Left renal cortex interstitium (tissue), 4 donors: ENCODE measurements at regions not wholly inside any gene's neighbourhood (a gene's known extent, or its start where the extent isn't known, plus 50 kb on each side); places are given as distances from the start of the nearest gene placed in this dataset.
"Not testable (repeated sequence)": the region's sequence is repeated elsewhere in the genome, so short reads cannot be mapped to it uniquely, and the experiment has no call there.

Experiments
- DNase-seq, 4 donors: peaks; one replicate each; pipeline ENCODE4 v3.0.0-alpha.2; 2013; ENCODE audit warnings: low read depth in 4 of 4, low spot score in 2 of 4, missing footprints in 1 of 4

DNA sequence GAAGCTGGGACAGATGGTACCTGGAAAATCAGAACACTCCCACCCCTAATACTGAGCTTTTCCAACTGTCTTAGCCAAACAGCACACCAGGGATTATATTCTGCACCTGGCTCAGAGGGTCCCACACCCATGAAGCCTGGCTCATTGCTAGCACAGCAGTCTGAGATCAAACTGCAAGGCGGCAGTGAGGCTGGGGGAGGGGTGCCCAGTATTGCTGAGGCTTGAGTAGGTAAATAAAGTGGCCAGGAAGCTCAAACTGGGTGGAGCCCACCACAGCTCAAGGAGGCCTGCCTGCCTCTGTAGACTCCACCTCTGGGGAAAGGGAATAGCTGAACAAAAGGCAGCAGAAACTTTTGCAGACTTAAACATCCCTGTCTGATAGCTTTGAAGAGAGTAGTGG is 403.3 kb downstream of the MBD2 start:
- not testable (repeated sequence) for DNase-seq

DNA sequence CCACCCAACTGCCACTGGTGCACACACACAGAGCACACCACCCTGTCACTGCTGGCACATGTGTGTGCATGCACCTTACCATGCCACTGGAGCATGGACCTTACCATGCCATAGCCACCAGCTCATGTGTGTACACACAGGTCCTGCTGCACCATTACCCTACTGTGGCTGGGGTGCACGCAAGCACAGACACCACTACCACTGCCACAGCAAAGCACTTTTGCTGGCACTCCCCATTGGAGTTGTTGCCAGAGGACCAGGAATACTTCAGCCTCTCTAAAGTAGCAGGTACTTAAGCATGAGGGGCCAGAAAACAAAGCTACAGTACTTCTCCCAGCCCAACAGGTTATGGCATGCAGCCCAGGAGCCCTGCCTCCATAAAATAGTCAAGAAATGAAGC is 404.8 kb downstream of the MBD2 start:
- no peak for DNase-seq

DNA sequence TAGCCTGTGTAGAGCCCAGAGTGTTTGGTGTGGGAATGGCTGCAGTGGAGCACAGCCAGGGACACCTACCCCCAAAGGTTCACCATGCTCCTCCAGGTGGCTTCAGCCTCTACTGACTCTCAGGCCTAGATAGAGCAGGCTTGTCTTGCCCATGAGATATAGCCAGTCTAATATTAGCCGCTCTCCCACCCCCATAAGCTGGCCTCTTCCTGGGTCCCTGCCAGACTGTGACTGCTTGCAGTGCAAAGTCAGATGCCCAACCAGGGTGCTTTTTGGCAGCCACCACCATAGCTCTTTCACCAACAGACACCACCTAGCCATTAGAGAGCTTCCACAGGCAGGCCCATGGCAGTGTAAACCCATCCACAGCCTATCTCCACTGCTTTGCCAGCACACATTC is 405.3 kb downstream of the MBD2 start:
- no peak for DNase-seq

DNA sequence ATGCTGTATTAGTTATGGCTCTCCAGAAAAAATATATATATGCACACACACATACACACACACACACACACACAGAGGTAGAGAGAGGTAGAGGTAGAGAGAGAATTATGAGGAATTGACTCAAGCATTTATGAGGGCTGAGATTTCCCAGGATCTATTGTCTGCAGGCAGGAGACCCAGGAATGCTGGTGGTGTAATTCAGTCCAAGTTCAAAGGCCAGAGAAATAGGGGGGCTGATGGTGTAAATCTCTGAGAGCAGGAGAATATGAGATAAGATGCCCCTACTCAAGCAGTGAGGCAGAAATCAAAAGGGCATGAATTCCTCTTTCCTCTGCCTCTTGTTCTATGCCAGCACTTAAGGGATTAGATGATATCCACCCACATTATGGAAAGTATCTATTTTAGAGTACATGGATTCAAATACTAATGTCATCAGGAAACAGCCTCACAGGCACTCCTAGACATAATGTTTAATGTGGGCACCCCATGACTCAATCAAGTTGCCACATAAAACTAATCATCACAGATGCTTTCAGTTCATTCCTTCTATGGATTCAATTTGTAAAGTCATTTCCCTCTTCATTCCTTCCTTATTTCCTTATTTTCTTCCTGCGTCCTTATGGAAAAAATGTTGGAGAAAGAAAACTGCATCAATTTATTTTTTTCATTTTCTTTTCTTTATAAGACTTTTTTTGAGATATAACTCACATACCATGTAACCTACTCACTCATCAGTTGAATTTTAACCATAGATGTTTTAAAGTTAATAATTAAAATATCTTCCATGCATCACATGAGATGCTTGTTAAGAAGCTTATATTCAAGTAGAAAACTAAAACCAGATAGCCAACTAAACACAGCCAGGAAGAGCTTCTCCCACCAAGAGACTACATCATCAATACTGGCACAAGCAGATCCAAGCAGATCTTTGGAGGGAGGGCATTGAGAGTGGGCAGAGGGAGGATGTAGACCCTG is 406.2 kb downstream of the MBD2 start:
- DNase-seq = no peak

DNA sequence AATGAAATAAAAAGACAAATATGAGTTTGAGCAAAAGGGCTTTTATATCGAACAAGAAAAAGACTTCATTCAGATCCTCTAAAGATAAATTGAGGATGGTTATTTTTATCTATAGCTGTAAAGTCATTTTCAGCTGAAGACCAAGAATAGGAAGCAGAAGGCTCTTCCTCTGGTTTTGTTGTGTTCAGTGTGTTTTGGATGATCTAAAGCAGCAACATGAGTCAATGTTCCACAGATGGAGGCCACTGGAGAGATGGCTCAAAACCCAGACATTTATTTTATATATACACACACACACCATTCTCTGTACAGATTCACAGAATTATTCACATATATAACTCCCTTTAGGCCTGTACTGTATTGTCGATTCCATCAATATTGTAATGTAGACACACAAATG is 424.3 kb downstream of the MBD2 start:
- DNase-seq = no peak

DNA sequence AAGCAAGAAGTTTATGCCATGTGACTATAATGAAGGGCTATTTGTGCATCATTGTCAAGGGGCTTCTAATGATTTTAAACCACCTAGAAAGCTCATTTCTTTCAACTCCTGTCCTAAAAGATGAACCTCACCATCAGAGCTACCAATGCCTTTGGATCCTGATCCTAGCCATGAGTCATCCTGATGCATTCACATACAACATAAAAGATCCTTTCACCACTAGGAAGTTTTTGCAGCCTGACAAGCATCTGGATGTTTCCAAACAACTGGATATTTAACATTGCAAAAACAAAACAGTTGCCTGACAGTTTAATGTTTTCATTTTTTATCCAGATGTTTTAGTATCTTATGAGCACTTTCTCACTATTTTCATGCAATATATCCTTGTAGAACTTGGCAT is 425.3 kb downstream of the MBD2 start:
- DNase-seq = no peak

DNA sequence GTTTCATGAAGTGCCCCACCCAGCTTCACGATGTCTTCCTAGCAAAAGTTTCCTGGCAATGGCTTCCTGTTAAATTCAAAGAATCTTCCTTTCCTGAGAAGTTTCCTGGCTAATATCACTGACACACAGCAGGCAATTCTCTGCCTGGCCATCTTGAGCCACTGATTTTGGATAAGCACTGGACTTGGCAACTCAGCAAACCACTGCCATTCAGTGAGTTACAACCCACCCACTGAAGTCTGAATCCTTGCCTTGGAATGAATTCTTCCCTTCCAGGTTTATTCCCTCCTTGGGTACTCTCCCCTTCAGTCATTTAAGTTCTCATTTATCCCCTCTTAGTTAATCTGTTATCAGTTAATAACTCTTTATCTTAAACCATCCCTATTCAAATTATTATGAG is 426.0 kb downstream of the MBD2 start:
- no peak for DNase-seq

DNA sequence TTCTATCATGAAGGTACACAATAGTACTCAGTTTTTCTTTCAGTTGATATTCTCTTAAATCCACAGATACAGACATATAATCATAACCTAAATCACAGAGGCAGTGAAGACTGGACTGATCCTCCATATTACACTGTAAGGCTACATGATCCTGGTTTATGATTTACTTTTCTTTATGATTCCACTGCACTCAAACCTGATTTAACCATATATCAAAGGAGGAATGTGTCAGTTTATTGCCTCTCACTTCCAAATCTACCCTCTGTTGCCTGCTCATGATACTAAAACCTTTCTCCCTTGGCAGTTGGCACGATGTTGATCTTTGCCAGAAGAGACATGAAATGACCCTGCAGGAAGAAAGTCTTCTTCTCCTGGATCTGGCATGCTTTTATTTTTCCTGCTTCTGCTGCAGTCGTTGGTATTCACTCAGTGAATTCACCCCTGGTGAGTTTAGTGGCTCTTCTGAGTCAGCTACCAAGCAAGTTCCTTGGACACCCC is 426.4 kb downstream of the MBD2 start:
- DNase-seq = no peak

DNA sequence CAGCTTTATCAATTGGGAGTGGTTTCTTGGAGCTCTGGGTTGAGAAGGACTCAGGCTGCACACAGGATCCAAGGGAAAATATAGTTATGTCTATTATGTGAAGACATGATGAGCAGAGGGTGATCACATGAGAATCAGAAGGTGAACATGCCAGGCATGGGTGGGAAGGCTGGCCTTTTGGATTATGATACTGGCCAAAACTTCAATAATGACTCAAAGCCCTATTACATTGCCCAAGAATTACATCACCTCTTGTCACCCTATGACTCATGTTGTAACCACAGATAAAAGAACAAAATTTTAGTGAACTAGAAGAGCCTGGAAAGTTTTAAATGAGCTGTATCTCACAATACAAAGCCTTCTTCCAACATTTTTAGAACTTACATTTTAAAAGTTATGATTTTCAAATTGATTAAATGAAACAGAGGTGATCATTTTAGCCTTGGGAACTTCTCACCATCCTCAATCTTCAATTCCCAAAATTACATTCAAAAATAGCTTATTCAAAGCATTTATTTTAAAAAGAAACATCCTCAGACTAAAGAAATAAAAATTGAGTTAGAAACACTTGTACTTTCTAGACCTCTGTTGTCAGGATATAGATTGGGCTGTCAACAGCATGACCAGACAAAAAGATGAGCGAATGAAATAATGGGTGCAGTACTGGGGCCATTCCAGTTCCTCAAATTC is 428.3 kb downstream of the MBD2 start:
- DNase-seq = no peak

DNA sequence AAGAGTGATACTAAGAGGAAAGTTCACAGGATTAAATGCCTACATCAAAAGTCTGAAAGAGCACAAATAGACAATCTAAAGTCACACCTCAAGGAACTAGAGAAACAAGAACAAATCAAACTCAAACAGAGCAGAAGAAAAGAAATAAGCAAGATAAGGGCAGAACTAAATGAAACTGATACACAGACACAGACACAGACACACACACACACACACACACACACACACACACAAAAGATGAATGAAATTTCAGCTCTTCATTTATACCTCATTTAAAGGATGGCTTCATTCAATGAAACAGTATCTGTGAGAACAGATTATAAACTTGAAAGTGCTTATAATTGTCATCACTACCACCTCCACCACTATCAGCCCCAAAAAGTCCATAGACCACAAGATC is 428.9 kb downstream of the MBD2 start:
- DNase-seq = no peak

DNA sequence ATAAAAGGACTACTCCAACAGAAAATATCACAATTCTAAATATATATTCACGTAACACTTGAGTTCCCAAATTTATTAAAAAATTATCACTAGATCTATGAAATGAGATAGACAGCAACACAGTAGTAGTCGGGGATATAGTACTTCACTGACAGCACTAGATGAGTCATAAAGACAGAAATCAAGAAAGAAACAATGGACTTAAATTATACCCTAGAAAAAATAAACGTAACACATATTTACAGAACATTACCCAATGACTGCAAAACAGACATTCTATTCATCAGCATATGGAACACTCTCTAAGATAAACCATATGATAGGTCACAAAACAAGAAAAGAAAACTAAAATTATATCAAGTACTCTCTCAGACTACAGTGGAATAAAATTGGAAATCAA is 429.4 kb downstream of the MBD2 start:
- no peak for DNase-seq

DNA sequence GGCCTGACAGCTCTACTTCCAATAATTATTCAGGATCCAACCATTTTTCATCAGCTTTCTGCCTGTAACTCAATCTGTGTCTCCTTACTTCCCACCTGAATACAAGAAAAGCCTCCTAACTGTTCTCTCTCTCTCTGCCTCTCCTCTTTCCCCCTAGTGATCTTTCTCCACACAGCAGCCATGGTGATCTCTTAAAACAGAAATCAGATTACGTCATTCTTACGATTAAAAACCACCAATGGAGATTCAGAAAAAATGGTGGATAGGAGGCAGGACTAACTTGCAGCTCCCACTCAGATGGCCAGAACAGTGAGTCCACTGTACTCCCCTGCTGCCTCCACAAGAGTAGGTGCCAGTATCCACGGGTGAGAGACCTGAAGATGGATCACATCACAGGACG is 431.7 kb downstream of the MBD2 start:
- DNase-seq = no peak

DNA sequence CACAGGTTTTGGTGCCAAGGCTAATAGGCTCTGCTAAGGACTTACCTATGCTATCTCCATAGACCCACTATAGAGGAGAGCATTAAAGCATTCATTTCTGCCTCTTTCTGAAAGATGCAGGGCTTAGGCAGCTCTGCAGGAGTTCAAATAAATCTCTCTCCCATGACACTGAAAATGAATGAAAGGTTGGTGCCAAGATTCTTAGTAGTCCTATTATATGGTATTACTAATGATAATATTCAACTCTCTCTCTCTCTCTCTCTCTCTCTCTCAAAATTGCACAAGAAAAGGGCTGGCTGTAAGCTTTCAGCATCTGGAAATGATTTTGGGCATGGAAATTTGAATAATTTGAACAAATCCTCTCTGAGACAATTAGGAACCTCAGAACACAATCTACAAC is 433.7 kb downstream of the MBD2 start:
- DNase-seq = no peak

DNA sequence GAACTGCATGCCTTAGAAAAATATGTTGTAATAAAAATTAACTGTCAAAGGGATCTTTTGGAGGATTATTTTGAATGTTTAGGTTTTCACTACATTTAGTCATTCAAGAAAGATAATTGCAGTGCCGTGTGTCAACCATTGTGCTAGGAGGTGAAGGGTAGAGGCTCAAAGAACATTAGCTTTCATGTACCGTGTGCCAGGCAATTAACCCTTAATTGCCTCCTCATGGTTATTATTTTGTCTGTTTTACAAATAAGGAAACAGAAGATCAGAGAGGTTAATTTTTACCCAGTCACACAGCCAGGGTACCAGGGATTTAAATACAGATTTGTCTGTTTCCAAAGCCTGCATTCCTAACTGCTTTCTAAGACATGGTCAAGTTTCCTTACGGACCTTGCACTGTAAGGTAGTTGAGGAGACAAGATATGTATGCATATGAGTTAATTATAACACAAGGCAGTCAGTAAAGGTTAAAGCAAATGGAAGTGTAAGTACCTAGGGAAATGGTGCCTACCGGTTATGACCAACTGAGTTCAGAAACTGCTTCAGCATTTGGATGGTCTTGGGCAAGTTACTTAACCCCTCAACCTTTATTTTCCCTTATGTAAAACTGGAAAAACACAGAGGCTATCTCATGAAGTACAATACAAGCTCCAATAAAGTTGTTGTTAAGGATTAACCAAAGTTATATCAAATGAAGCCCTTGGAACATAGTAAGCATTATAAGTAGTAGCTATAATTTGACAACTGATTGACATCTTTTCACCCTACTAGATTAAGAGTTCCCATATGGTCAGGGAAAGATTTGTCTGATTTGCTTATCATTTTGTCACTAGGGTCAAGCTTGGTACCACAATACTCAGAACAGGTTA is 434.9 kb downstream of the MBD2 start:
- DNase-seq = no peak

DNA sequence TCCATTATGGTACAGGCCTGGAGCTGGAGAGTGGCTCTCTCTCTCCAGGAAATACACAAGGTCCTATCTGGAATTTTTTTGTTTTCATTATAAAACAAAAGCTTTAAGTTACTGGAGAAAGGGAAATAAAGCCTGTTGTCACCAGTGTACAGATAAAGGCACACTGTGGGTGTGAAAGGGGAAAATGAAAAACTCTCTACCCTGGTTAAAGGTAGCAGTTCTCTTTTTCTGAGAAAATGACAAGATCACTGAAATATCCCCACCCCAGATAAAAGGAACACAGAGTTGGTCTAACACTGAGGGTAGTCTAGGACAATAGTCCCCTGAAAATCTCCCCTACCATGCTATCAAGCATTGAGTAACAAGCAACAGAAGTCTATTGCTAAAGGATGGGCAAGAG is 438.7 kb downstream of the MBD2 start:
- DNase-seq = no peak

DNA sequence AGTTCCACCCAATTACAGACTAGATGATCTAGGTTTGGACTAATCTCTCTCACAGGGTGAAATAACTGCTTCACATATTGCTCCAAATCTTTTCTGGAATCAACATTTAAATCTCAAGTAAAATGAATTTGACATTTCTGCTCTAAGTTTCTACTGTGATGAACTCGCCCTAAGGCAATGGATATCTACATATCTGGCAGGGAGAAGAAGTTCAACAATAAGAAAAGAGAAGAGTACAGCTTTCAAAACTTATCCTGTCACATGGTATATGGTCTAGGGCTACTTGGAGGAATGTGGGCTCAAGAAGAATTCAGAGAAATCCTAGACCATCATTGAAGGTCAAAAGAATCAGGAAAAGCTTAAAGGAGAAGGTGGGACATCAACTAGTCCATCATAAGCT is 440.2 kb downstream of the MBD2 start:
- no peak for DNase-seq

DNA sequence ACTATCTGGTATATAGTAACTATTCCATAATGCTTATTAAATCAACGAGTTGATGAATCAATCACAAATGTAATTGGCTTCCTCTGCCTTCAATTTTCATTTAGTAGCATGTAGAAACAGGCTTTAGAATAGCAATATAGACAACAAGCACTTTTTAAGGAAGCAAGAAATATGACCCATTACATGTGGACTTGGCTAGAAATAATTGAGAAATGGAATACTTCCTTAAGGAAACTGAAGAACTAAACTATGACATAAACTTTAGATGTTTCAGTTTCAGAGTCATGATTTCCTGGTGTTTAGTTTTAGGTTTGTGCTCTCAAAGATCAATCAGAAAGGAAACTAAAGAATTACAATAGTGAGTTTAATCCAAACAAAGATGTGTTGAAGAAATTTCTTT is 443.8 kb downstream of the MBD2 start:
- no peak for DNase-seq

DNA sequence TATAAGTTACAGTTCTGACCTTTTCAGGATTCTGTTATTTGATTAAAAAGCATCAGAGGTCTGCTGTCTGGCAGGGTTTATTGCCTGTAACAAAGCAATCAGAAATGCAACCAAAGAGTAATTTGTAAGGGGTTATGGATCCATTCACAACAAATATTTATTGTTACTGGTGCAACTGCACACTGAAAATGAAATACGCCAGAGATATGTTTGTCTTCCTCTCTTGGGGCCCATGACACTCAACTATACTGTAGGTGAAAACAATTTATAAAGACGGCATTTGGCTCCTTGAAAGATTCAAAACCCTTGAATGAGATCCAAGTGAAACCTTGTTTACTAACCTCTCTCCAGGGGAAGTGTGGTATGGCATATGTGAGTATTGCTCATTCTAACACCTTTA is 452.2 kb downstream of the MBD2 start:
- no peak for DNase-seq

DNA sequence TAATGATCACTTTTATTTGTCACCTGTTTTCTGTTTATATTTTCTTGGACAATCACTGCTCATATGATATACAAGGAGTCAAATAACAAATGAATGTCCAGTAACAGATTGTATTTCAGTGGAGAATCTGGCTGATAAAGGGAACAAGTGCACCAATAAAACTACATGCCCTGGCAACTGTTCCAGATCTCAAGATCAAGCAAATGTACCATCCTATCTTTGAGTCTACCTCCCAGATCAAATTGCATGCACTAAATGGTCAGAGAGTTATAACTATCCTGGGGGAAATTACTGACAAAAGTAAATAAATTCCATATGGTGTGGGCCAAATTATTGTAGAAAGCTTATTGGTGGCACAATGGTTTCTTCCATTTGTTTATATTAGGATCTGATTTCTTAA is 452.8 kb downstream of the MBD2 start:
- peak in 1 of 4 donors; percentile 7 for DNase-seq

DNA sequence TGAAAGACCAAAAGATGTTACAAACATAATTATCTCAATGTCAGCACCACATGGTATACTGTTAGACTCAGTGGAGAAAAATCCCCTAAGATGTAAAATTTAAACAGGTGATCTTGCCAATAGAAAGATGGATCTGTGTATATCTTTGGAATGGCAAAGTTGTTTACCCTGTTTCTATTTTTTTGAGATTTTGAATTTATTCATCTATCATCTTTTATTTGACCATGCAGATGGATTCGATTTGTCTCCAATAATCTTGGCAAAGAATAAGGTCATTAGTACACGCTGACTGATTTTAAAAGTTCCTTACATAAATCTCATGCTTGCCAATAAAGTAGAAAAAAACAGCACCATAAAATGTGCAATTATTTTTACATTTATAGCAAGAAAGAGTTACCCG is 459.3 kb downstream of the MBD2 start:
- DNase-seq = no peak

DNA sequence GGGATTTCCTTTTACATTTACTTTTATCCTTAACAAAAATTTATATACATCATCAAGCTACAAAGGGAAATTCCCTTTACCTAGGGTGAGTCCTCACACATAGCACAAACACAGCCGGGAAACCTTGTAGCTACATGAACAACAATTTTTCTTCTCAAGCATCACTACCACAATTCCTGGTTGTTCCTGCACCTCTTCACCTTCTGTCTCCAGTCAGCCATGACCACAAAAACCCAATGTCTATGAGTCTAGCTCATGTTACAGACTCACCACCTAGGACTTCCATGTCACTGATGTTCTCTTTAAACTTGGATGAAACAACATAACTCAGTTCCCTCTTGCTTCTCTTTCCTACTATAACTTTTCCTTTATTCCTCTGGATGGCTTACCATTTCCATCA is 460.4 kb downstream of the MBD2 start:
- DNase-seq = no peak
